NB4 (cell line): ENCODE measurements at regions not wholly inside any gene's neighbourhood (a gene's known extent, or its start where the extent isn't known, plus 50 kb on each side); places are given as distances from the start of the nearest gene placed in this dataset.

Experiments
- DNase-seq: peaks from one replicate; pipeline ENCODE4 v3.0.0; 2010; ENCODE audit warnings: low read depth
- H3K4me3 ChIP-seq: one replicate; pipeline ENCODE4 v1.5.1; 2011; ENCODE audit warnings: mild to moderate bottlenecking, low read depth, low read length, moderate library complexity
- CTCF ChIP-seq: IDR thresholded peaks from one replicate; pipeline ENCODE4 v1.5.1; 2012; ENCODE audit warnings: low read depth, low read length
- MAX ChIP-seq: IDR thresholded peaks from 2 replicates; pipeline ENCODE4 v1.6.1; 2011; ENCODE audit warnings: low read depth, low read length
- MYC ChIP-seq: IDR thresholded peaks from 2 replicates; pipeline ENCODE4 v1.6.1; 2011; ENCODE audit warnings: low read depth, low read length
- POLR2A ChIP-seq: IDR thresholded peaks from 2 replicates; pipeline ENCODE4 v1.6.1; 2011; ENCODE audit warnings: mild to moderate bottlenecking; ENCODE audit not compliant: insufficient read length; ENCODE audit errors: extremely low read depth

GRCh38 chr9:14960881-14961280 is 50.7 kb upstream of the FREM1 start:
- no peak for TF ChIP-seq MYC
- no peak for TF ChIP-seq POLR2A
- no peak for TF ChIP-seq CTCF
- no peak for TF ChIP-seq MAX
- DNase-seq, result no peak
- no peak overlapping the region for H3K4me3 ChIP-seq
